GM12891 (cell line): ENCODE measurements at regions not wholly inside any gene's neighbourhood (a gene's known extent, or its start where the extent isn't known, plus 50 kb on each side); places are given as distances from the start of the nearest gene placed in this dataset.

Experiments used
- PAX5 ChIP-seq: IDR thresholded peaks from 2 replicates; pipeline ENCODE4 v1.6.1; 2011; ENCODE audit warnings: low read length, moderate library complexity, mild to moderate bottlenecking; ENCODE audit not compliant: insufficient read depth, severe bottlenecking
- POLR2A ChIP-seq: IDR thresholded peaks from 2 replicates; pipeline ENCODE4 v1.6.1; 2011; ENCODE audit warnings: low read depth, low read length, control low read depth
- POLR2AphosphoS5 ChIP-seq: IDR thresholded peaks from 2 replicates; pipeline ENCODE4 v1.6.1; 2011; ENCODE audit warnings: low read depth, low read length, control low read depth
- POU2F2 ChIP-seq: IDR thresholded peaks from 2 replicates; pipeline ENCODE4 v1.6.1; 2011; ENCODE audit warnings: low read depth, mild to moderate bottlenecking, control low read depth, low read length, moderate library complexity
- SPI1 ChIP-seq: IDR thresholded peaks from 2 replicates; pipeline ENCODE4 v1.6.1; 2011; ENCODE audit warnings: low read depth, low read length, control low read depth
- TAF1 ChIP-seq: IDR thresholded peaks from 2 replicates; pipeline ENCODE4 v1.6.1; 2011; ENCODE audit warnings: low read depth, low read length, control low read depth

- TF ChIP-seq POLR2A (no peak), POLR2AphosphoS5 (no peak), TAF1 (no peak), SPI1 (no peak), PAX5 (no peak), POU2F2 (no peak)
Observed at GRCh38 chr13:53201454-53202225, 173.0 kb downstream of the OLFM4 start.
